GM19043 (cell line): ENCODE measurements at regions not wholly inside any gene's neighbourhood (a gene's known extent, or its start where the extent isn't known, plus 50 kb on each side); places are given as distances from the start of the nearest gene placed in this dataset.

Experiments
- ATAC-seq: cut with Tn5 transposase; IDR thresholded peaks from one replicate; pipeline ENCODE4 v1.9.1; 2021; ENCODE audit warnings: low read depth; ENCODE audit not compliant: unreplicated experiment

- ATAC-seq: no peak
Measured at GRCh38 chr20:17172836-17173516, 53.9 kb upstream of the PCSK2 start.
